T-cell (primary cell): ENCODE measurements at regions not wholly inside any gene's neighbourhood (a gene's known extent, or its start where the extent isn't known, plus 50 kb on each side); places are given as distances from the start of the nearest gene placed in this dataset.

ENCODE experiments used
- ATAC-seq, 4 experiments: fragments of 200-7000 bp in 3 of 4; fragments of 150-1000 bp in 1 of 4; cut with Tn5 transposase; replicated peaks in 1 of 4; 1 replicate in 3 of 4; 2 replicates in 1 of 4; pipeline ENCODE4 v1.10.0; 2021; ENCODE audit warnings: moderate library complexity in 3 of 4, mild to moderate bottlenecking in 2 of 4, moderate number of reproducible peaks in 1 of 4
- CTCF ChIA-PET, 2 donors: fragments of 300-600 bp; sonication (Branson Sonifier 250); formaldehyde crosslinking; loops; one replicate each; lab custom pipeline; 2022; ENCODE audit warnings: antibody characterized with exemption in 2 of 2; lab: Charles Lee
- POLR2A ChIA-PET, 2 donors: fragments of 300-600 bp; sonication (Branson Sonifier 250); formaldehyde crosslinking; loops; one replicate each; lab custom pipeline; 2022; ENCODE audit warnings: antibody characterized with exemption in 2 of 2; lab: Charles Lee
- DNase-seq, 35 experiments: peaks; one replicate each; pipeline versions ENCODE4 v3.0.0 to v3.0.0-alpha.2; 2013 to 2023
- H3K27ac ChIP-seq: one replicate; pipeline ENCODE4 v1.5.1; 2013; ENCODE audit warnings: low read length
- H3K27me3 ChIP-seq, 2 experiments: replicated peaks in 1 of 2; 1 replicate in 1 of 2; 2 replicates in 1 of 2; pipeline versions ENCODE4 v1.6.1 to v1.7.0; 2013; ENCODE audit warnings: low read length in 1 of 2, mixed read lengths in 1 of 2; ENCODE audit not compliant: control insufficient read depth in 2 of 2, insufficient read depth in 2 of 2; ENCODE audit errors: extremely low read depth in 1 of 2
- H3K36me3 ChIP-seq, 2 donors: 1 replicate in 1 of 2; 2 replicates in 1 of 2; pipeline versions ENCODE4 v1.6.1 to v1.7.0; 2013; ENCODE audit warnings: low read length in 1 of 2; ENCODE audit not compliant: control insufficient read depth in 2 of 2, insufficient read depth in 1 of 2; ENCODE audit errors: extremely low read depth in 1 of 2
- H3K4me1 ChIP-seq, 2 experiments: 1 replicate in 1 of 2; 2 replicates in 1 of 2; pipeline versions ENCODE4 v1.6.1 to v1.7.0; 2013; ENCODE audit warnings: low read length in 2 of 2, mixed read lengths in 1 of 2; ENCODE audit not compliant: insufficient read depth in 2 of 2, control insufficient read depth in 1 of 2; ENCODE audit errors: extremely low read depth in 1 of 2
- H3K4me3 ChIP-seq, 2 donors: 1 replicate in 1 of 2; 2 replicates in 1 of 2; pipeline versions ENCODE4 v1.5.1 to v1.7.0; 2013; ENCODE audit warnings: mild to moderate bottlenecking in 2 of 2, low read length in 1 of 2, moderate library complexity in 1 of 2; ENCODE audit not compliant: control insufficient read depth in 1 of 2; ENCODE audit errors: extremely low read depth in 1 of 2
- H3K9me3 ChIP-seq: 2 replicates; pipeline ENCODE4 v1.7.0; 2013
- H3K27ac Mint-ChIP-seq, 2 donors: one replicate each; pipeline ENCODE4 v1.8.0; 2020 to 2021; ENCODE audit warnings: mild to moderate bottlenecking in 2 of 2, mixed read lengths in 2 of 2
- H3K27me3 Mint-ChIP-seq, 2 donors: one replicate each; pipeline ENCODE4 v1.8.0; 2021 to 2022; ENCODE audit warnings: mixed read lengths in 2 of 2
- H3K36me3 Mint-ChIP-seq: one replicate; pipeline ENCODE4 v1.8.0; 2021; ENCODE audit warnings: mixed read lengths
- H3K4me1 Mint-ChIP-seq, 3 donors: one replicate each; pipeline ENCODE4 v1.8.0; 2020 to 2022; ENCODE audit warnings: mixed read lengths in 3 of 3, mild to moderate bottlenecking in 1 of 3
- H3K4me3 Mint-ChIP-seq, 3 donors: one replicate each; pipeline ENCODE4 v1.8.0; 2020 to 2022; ENCODE audit warnings: mild to moderate bottlenecking in 3 of 3, mixed read lengths in 3 of 3, moderate library complexity in 3 of 3
- H3K9me3 Mint-ChIP-seq, 3 donors: one replicate each; pipeline ENCODE4 v1.8.0; 2020 to 2022; ENCODE audit warnings: mixed read lengths in 3 of 3
- WGBS: methylation state at CpG from one replicate; pipeline ENCODE4 v1.1.5; 2013; ENCODE audit warnings: missing lambda C conversion rate; ENCODE audit not compliant: insufficient coverage; 5-methylcytosine and 5-hydroxymethylcytosine counted together

DNA sequence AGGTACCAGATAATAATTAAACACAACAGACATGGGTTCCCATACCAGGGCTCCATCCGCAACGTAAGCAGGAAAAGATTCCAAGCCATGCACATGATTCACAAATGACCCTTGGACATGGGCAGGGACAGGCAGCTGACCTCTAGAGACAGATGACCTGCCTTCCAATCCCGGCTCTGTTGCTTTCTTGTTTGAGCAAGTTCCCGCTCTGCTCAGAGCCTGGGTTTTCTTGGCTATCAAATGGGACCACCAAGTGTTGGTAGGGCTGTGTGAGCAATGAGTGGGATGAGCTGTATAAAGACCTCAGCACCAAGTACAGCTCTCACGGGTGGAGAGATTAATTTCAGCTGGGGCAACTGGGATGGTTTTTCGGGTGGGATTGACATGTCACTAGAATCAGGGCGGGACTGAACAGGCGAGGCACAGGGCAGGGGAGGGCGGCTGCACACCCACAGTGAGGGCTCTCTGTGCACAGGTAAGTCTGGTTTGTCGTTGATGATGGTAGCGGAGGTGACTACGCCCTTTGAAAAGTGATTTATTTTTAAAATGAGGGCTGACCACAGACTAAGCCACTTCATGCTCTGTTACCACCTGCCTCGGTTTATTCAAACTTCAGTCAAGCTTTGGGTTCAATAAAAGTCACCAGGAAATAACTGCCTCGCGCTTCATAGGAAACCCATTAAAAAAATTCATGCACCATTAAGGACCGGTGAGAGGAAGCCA, 57.5 kb upstream of the IFFO2 start:
- Histone ChIP-seq H3K4me3 (no peak overlapping the region), H3K9me3 (no peaks in the 10 kb centered on the region), H3K27me3 (peaks cover 0 to 3% of the 10 kb centered on the region in 2 experiments), H3K36me3 (no peaks in the 10 kb centered on the region), H3K4me1 (peaks cover 0 to 15% of the 10 kb centered on the region in 2 experiments), H3K27ac (no peak overlapping the region)
- peaks cover 0 to 2% of the 10 kb centered on the region in 2 donors for H3K27me3 Mint-ChIP-seq
- ChIA-PET CTCF (no interaction called here), POLR2A (no interaction called here)
- H3K36me3 Mint-ChIP-seq: no peaks in the 10 kb centered on the region
- peaks cover 25 to 30% (median 26%) of the 10 kb centered on the region in 3 donors for H3K4me1 Mint-ChIP-seq
- no peak for ATAC-seq
- 90% methylated on average over 9 of the region's 16 CpGs for WGBS
- H3K27ac Mint-ChIP-seq: no peak overlapping the region
- no peaks in the 10 kb centered on the region for H3K9me3 Mint-ChIP-seq
- no peak overlapping the region for H3K4me3 Mint-ChIP-seq
- no peak for DNase-seq

DNA sequence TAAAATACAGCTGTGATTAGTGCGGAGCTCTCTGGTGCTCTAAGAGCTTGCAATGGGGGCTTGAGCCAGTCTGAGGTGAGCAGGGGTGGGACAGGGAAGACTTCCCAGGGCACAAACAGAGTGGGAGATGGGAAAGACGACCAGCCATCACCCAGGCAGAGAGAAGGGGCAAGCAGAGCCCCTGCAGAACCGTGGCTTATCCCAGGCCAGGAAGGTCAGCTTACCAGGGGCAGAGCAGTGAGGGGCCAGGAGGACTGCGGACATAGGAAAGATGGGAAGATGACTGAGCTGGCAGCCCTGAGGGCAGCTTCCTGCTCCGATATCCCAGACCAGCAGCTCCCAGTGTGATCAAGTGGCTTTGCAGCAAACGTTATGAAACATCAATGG, 55.4 kb upstream of the IFFO2 start:
- Histone ChIP-seq H3K27me3 (peaks cover 0 to 13% of the 10 kb centered on the region in 2 experiments), H3K9me3 (no peaks in the 10 kb centered on the region), H3K4me3 (no peak overlapping the region), H3K36me3 (no peaks in the 10 kb centered on the region), H3K4me1 (peaks cover 0 to 15% of the 10 kb centered on the region in 2 experiments), H3K27ac (no peak overlapping the region)
- ChIA-PET POLR2A (interaction anchor here (0.6 kb wide), 2 partner anchors 52 to 111 kb away, joined by 4 read pairs; no protein-coding TSS in a partner anchor), CTCF (interaction anchor here in 1 of 2 donors (0.6 kb wide), 1 partner anchor 50 kb away, joined by 5 read pairs; no protein-coding TSS in a partner anchor)
- Mint-ChIP-seq H3K27ac (no peak overlapping the region), H3K4me1 (peaks cover 25 to 31% (median 26%) of the 10 kb centered on the region in 3 donors), H3K9me3 (no peaks in the 10 kb centered on the region), H3K4me3 (no peak overlapping the region), H3K27me3 (peaks cover 0 to 6% of the 10 kb centered on the region in 2 donors), H3K36me3 (no peaks in the 10 kb centered on the region)
- ATAC-seq (no peak), DNase-seq (no peak)
- 83% methylated on average over 3 of the region's 6 CpGs for WGBS

DNA sequence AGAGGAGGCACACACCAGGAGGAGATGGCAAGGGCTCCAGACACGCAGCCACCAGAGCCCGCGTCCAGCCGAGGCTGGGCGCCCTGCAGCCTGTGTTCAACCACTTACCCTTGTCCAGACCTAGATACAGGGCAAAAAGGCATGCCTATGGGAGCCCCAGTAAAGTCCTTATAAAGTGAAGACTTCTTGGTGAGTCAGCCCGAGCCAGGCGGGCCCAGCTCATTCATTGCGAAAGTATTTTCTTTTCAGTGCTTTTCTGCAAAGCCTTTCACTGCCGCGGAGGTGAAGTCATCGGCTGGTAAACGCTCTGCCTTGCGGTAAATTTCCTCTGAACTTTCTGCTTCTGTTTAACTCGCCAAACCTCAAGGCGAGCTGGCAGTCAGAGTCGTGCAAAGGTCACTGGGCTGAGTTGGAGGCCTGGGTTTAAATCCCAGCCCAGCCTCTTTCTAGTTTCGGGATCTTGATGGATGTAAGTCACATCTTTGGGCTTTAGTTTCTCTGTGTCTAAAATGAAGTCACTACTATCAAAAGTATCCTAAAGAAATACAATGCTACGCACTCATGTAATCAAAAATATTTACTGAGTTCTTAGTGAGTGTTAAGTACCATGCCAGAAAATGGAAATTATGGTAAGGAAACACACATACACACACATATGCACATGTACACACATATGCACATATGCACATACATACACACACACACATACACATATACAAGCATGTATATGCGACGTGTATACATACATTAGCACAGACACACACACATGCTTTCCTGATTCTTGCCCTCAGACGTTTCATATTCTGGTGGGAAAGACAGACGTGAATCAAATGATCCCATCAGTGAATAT, 54.7 kb upstream of the IFFO2 start:
- Histone ChIP-seq H3K36me3 (no peaks in the 10 kb centered on the region), H3K4me3 (peak overlapping the region in 1 of 2 donors; percentile 2), H3K9me3 (no peaks in the 10 kb centered on the region), H3K27ac (peak overlapping the region; percentile 30), H3K4me1 (peaks cover 0 to 15% of the 10 kb centered on the region in 2 experiments), H3K27me3 (peaks cover 0 to 13% of the 10 kb centered on the region in 2 experiments)
- Mint-ChIP-seq H3K36me3 (no peaks in the 10 kb centered on the region), H3K27ac (peak overlapping the region; percentile 70 to 84), H3K9me3 (no peaks in the 10 kb centered on the region), H3K4me1 (peaks cover 25 to 31% (median 26%) of the 10 kb centered on the region in 3 donors), H3K27me3 (peaks cover 4 to 10% of the 10 kb centered on the region in 2 donors), H3K4me3 (peak overlapping the region; percentile 25 to 64 (median 49))
- WGBS: 7% methylated on average over 13 of the region's 22 CpGs
- ATAC-seq (peak; percentile 94 to 97 (median 97)), DNase-seq (peak; percentile 8 to 67 (median 38))
- POLR2A ChIA-PET: interaction anchor here (0.6 to 0.8 kb wide), 3 partner anchors 13 to 110 kb away, joined by 3 to 4 read pairs (median 4); no protein-coding TSS in a partner anchor
- CTCF ChIA-PET: interaction anchor here in 1 of 2 donors (0.6 kb wide), 1 partner anchor 50 kb away, joined by 5 read pairs; no protein-coding TSS in a partner anchor

DNA sequence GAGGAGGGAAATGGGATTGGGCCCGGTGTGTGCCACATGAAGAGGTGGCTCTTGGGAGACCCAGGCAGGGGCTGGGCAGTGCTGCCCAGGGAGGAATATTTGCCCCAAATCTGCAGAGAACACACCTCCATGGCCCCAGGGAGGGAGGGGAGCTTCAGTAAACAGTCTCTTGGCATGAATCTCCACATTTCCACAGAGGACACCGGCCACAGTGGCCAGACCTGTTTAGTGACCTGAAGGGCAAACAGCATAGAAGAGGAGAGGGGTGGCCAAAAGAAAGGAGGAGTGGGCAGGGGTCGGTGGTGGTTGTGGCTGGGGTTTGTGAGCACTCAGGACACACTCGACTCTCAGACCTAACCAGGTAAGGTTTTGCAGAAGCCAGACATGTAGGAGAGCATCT, 54.0 kb upstream of the IFFO2 start:
- peaks cover 0 to 15% of the 10 kb centered on the region in 2 experiments for H3K4me1 ChIP-seq
- H3K27me3 ChIP-seq: peaks cover 0 to 17% of the 10 kb centered on the region in 2 experiments
- POLR2A ChIA-PET: interaction anchor here in 1 of 2 donors (0.8 kb wide), 1 partner anchor 14 kb away, joined by 3 read pairs; no protein-coding TSS in a partner anchor
- peak overlapping the region; percentile 30 for H3K27ac ChIP-seq
- Mint-ChIP-seq H3K27ac (peak overlapping the region; percentile 70 to 84), H3K4me1 (peaks cover 25 to 31% (median 26%) of the 10 kb centered on the region in 3 donors), H3K36me3 (no peaks in the 10 kb centered on the region), H3K9me3 (no peaks in the 10 kb centered on the region), H3K4me3 (peak overlapping the region in 2 of 3 donors; percentile 49 to 64), H3K27me3 (peaks cover 9 to 16% of the 10 kb centered on the region in 2 donors)
- 68% methylated on average over 4 of the region's 4 CpGs for WGBS
- CTCF ChIA-PET: no interaction called here
- ATAC-seq (no peak), DNase-seq (no peak)
- H3K36me3 ChIP-seq: no peaks in the 10 kb centered on the region
- no peak overlapping the region for H3K4me3 ChIP-seq
- no peaks in the 10 kb centered on the region for H3K9me3 ChIP-seq

DNA sequence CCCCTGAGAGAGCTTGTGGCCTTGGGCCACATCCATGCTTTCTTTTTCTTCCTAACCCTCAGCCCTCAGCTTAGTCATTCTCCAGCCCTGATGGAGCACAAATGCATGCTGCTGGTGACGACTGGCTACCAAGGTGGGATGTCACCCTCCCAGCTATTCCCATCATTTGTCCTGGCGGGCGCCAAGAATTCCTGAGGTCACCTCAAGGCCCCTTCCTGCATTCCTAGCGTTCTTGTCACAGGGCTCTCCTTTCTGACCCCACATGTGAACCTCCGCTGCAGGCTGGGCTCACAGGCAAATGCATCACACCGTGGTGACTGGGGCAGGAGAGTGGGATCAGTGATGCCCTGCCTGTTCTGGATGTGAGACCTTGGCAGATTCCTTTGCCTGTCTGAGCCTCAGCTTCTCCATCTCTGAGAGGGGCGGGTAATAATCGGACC, 53.4 kb upstream of the IFFO2 start:
- no peak overlapping the region for H3K27ac ChIP-seq
- 80% methylated on average over 1 of the region's 8 CpGs for WGBS
- H3K36me3 ChIP-seq: no peaks in the 10 kb centered on the region
- Mint-ChIP-seq H3K27me3 (peaks cover 9 to 16% of the 10 kb centered on the region in 2 donors), H3K9me3 (no peaks in the 10 kb centered on the region), H3K4me3 (peak overlapping the region in 1 of 3 donors; percentile 64), H3K27ac (no peak overlapping the region), H3K4me1 (peaks cover 25 to 31% (median 26%) of the 10 kb centered on the region in 3 donors), H3K36me3 (no peaks in the 10 kb centered on the region)
- no peak overlapping the region for H3K4me3 ChIP-seq
- H3K4me1 ChIP-seq: peaks cover 0 to 15% of the 10 kb centered on the region in 2 experiments
- no peaks in the 10 kb centered on the region for H3K9me3 ChIP-seq
- ATAC-seq (no peak), DNase-seq (no peak)
- ChIA-PET CTCF (no interaction called here), POLR2A (no interaction called here)
- H3K27me3 ChIP-seq: peaks cover 0 to 17% of the 10 kb centered on the region in 2 experiments
